Epidermal melanocyte (primary cell): ENCODE measurements at regions not wholly inside any gene's neighbourhood (a gene's known extent, or its start where the extent isn't known, plus 50 kb on each side); places are given as distances from the start of the nearest gene placed in this dataset.

Experiments
- DNase-seq: peaks from one replicate; pipeline ENCODE4 v3.0.0; 2011; ENCODE audit warnings: low spot score; ENCODE audit not compliant: insufficient read length

GRCh38 chr18:77657651-77658298, 408.1 kb downstream of the GALR1 start:
- DNase-seq: no peak

- DNase-seq: no peak
Measured at GRCh38 chr18:77658299-77658662, 408.6 kb downstream of the GALR1 start.

GRCh38 chr18:77658751-77659448, 409.3 kb downstream of the GALR1 start:
- no peak for DNase-seq

- DNase-seq: no peak
Measured at GRCh38 chr18:77666613-77667012, 417.0 kb downstream of the GALR1 start.

- DNase-seq: no peak
Measured at GRCh38 chr18:77668219-77668618, 418.6 kb downstream of the GALR1 start.

- DNase-seq: no peak
Measured at GRCh38 chr18:77669331-77669730, 419.7 kb downstream of the GALR1 start.

- DNase-seq: no peak
Measured at GRCh38 chr18:77671456-77672167, 422.0 kb downstream of the GALR1 start.

- no peak for DNase-seq
Measured at GRCh38 chr18:77676910-77677309, 427.3 kb downstream of the GALR1 start.

- no peak for DNase-seq
Measured at GRCh38 chr18:77677536-77677935, 427.9 kb downstream of the GALR1 start.

- DNase-seq: no peak
Measured at GRCh38 chr18:77679869-77680268, 430.2 kb downstream of the GALR1 start.

- DNase-seq: no peak
Measured at GRCh38 chr18:77700051-77700450, 450.4 kb downstream of the GALR1 start.

- DNase-seq: no peak
Measured at GRCh38 chr18:77701977-77702376, 452.3 kb downstream of the GALR1 start.

- DNase-seq: no peak
Measured at GRCh38 chr18:77702686-77703085, 453.0 kb downstream of the GALR1 start.

- no peak for DNase-seq
Measured at GRCh38 chr18:77705301-77705700, 455.7 kb downstream of the GALR1 start.

- DNase-seq: no peak
Measured at GRCh38 chr18:77708826-77709506, 459.3 kb downstream of the GALR1 start.

GRCh38 chr18:77711096-77711495, 461.4 kb downstream of the GALR1 start:
- no peak for DNase-seq

- no peak for DNase-seq
Measured at GRCh38 chr18:77714716-77715115, 465.1 kb downstream of the GALR1 start.

GRCh38 chr18:77716282-77716681, 466.6 kb downstream of the GALR1 start:
- no peak for DNase-seq

GRCh38 chr18:77733292-77733903, 483.8 kb downstream of the GALR1 start:
- DNase-seq: no peak

- no peak for DNase-seq
Measured at GRCh38 chr18:77736842-77737241, 487.2 kb downstream of the GALR1 start.

- no peak for DNase-seq
Measured at GRCh38 chr18:77737405-77737804, 487.8 kb downstream of the GALR1 start.

- DNase-seq: no peak
Measured at GRCh38 chr18:77749089-77749488, 499.4 kb downstream of the GALR1 start.
